K562 (cell line): ENCODE measurements at regions not wholly inside any gene's neighbourhood (a gene's known extent, or its start where the extent isn't known, plus 50 kb on each side); places are given as distances from the start of the nearest gene placed in this dataset.
A peak's percentile ranks its signal among the peaks of the same experiment; 100 is the strongest.

Experiments
- BCL6 ChIP-seq: fragments of 250-450 bp; sonication (Bioruptor Pico); IDR thresholded peaks from 2 replicates; pipeline ENCODE4 v1.4.0; 2020
- ETV6 ChIP-seq, 3 experiments: fragments of 150-350 bp in 1 of 3; sonication (generic) in 1 of 3; formaldehyde crosslinking in 1 of 3; IDR thresholded peaks; 2 replicates each; pipeline versions ENCODE4 v1.6.1 to v1.8.0; 2014 to 2022; ENCODE audit warnings: borderline replicate concordance in 2 of 3, low read depth in 2 of 3, antibody characterized with exemption in 1 of 3, low read length in 1 of 3, mild to moderate bottlenecking in 1 of 3, missing genetic modification reagents in 1 of 3
- GTF2E2 ChIP-seq: fragments of 200-800 bp; sonication (Bioruptor generic); IDR thresholded peaks from 2 replicates; pipeline ENCODE4 v1.6.1; 2016; ENCODE audit warnings: missing genetic modification characterization, missing compliant biosample characterization
- MAFF ChIP-seq: IDR thresholded peaks from 2 replicates; pipeline ENCODE4 v1.6.1; 2012; ENCODE audit warnings: low read length, improper control_type of control experiment
- NCOR1 ChIP-seq: fragments of 450-650 bp; IDR thresholded peaks from 2 replicates; pipeline ENCODE4 v1.6.1; 2016; ENCODE audit warnings: mild to moderate bottlenecking, moderate library complexity
- NFIX ChIP-seq: fragments of 250-450 bp; sonication (Bioruptor Pico); IDR thresholded peaks from 2 replicates; pipeline ENCODE4 v1.4.0; 2020; ENCODE audit warnings: low read depth, mild to moderate bottlenecking, moderate library complexity
- OTX1 ChIP-seq: fragments of 450-650 bp; formaldehyde crosslinking; IDR thresholded peaks from 2 replicates; pipeline ENCODE4 v1.4.0; 2022; ENCODE audit warnings: mild to moderate bottlenecking
- SREBF2 ChIP-seq: sonication (generic); formaldehyde crosslinking; IDR thresholded peaks from 2 replicates; pipeline ENCODE4 v1.4.0; 2020; ENCODE audit warnings: mild to moderate bottlenecking, missing genetic modification reagents
- XRCC5 ChIP-seq: fragments of 200-400 bp; formaldehyde crosslinking; IDR thresholded peaks from 2 replicates; pipeline ENCODE4 v1.6.1; 2017; ENCODE audit warnings: low read depth, mild to moderate bottlenecking, low read length
- ZC3H11A ChIP-seq: IDR thresholded peaks from 2 replicates; pipeline ENCODE4 v1.6.1; 2012; ENCODE audit warnings: low read depth, low read length, improper control_type of control experiment
- ZFP36 ChIP-seq: fragments of 150-350 bp; IDR thresholded peaks from 2 replicates; pipeline ENCODE4 v1.6.1; 2018; ENCODE audit warnings: low read length, low read depth; ENCODE audit not compliant: partially characterized antibody
- ZNF584 ChIP-seq: fragments of 200-800 bp; sonication (Bioruptor generic); IDR thresholded peaks from 2 replicates; pipeline ENCODE4 v1.6.1; 2016; ENCODE audit warnings: low read depth, mild to moderate bottlenecking, missing genetic modification characterization, missing compliant biosample characterization
- ZNF79 ChIP-seq: fragments of 250-450 bp; sonication (Bioruptor Pico); IDR thresholded peaks from 2 replicates; pipeline ENCODE4 v1.4.0; 2020; ENCODE audit warnings: low read depth, mild to moderate bottlenecking, moderate library complexity
- TF ChIP-seq, protein P1 (sequence below): fragments of 450-650 bp; IDR thresholded peaks from 2 replicates; pipeline ENCODE4 v1.6.1; 2017; ENCODE audit warnings: antibody characterized with exemption
- TF ChIP-seq, protein P2 (sequence below): IDR thresholded peaks from 2 replicates; pipeline ENCODE4 v1.6.1; 2016; ENCODE audit warnings: missing genetic modification characterization, missing compliant biosample characterization
- TF ChIP-seq, protein P3 (sequence below): fragments of 250-450 bp; sonication (Bioruptor Pico); IDR thresholded peaks from 2 replicates; pipeline ENCODE4 v1.8.0; 2022; ENCODE audit warnings: moderate library complexity, mild to moderate bottlenecking, inconsistent platforms
- TF ChIP-seq, protein P4 (sequence below): fragments of 250-450 bp; sonication (Bioruptor Pico); IDR thresholded peaks from 2 replicates; pipeline ENCODE4 v1.8.0; 2021; ENCODE audit warnings: moderate library complexity, mild to moderate bottlenecking, inconsistent platforms
- TF ChIP-seq, protein P5 (sequence below): fragments of 250-450 bp; sonication (Bioruptor Pico); IDR thresholded peaks from 2 replicates; pipeline ENCODE4 v1.4.0; 2020; ENCODE audit warnings: mild to moderate bottlenecking, moderate library complexity
- TF ChIP-seq, protein P6 (sequence below): sonication (generic); formaldehyde crosslinking; IDR thresholded peaks from 2 replicates; pipeline ENCODE4 v1.8.0; 2022; ENCODE audit warnings: mild to moderate bottlenecking, missing genetic modification reagents

DNA sequence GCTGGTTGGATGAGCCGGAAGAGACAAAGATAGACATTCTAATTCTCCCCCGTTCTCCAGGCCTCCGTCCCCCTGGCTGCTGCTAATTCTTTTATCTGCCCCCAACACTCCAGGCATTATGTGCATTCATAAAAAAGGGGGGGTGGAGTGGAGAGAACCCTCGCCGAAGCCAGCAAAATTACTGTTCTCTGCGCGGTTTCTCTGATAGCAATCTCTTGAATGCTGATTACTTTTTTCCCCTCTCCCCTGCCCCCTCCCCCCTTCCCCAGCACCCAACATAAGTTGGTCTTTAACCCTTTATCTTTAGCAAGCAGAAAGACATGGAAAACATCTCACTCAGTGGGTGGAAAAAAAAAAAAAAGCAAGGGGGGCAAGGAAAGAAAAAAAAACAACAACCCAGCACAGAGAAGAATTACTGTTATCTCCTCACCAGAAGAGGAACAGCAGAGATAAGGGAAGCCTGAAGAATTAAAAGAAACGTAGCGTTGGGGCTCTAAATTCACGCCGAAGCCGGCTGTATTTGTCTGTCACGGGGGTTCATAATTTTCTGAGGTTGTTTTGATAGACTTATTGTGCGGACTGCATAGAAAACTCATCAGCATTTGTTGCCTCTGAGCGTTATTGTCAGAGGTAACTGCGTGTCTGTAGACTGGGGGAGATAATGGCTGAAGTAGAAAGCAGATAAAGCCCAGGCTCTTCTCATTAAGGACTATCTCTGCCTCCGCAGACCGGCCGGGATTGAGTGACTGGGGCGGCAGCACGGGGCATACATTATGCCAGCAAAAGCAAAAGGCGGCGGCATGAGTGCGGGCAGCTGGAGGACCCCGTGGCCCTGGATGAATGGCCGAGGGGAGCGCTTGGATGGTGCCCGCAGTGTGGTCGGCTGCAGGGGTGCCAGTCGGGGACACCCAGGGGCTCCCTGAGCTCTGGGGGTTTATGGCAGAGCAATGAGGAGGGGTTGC lies 126.9 kb downstream of the MRM1 start (continued):
- TF ChIP-seq, protein P1, sequence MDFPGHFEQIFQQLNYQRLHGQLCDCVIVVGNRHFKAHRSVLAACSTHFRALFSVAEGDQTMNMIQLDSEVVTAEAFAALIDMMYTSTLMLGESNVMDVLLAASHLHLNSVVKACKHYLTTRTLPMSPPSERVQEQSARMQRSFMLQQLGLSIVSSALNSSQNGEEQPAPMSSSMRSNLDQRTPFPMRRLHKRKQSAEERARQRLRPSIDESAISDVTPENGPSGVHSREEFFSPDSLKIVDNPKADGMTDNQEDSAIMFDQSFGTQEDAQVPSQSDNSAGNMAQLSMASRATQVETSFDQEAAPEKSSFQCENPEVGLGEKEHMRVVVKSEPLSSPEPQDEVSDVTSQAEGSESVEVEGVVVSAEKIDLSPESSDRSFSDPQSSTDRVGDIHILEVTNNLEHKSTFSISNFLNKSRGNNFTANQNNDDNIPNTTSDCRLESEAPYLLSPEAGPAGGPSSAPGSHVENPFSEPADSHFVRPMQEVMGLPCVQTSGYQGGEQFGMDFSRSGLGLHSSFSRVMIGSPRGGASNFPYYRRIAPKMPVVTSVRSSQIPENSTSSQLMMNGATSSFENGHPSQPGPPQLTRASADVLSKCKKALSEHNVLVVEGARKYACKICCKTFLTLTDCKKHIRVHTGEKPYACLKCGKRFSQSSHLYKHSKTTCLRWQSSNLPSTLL, result peak; percentile 98
- TF ChIP-seq ZNF79 (CRISPR knock-in tag) (no peak), ZNF584 (no peak; the same call in 1 of the 2 replicates), NCOR1 (peak; percentile 90), XRCC5 (no peak), SREBF2 (CRISPR knock-in tag) (no peak), ZC3H11A (no peak), ETV6 (IDR thresholded peaks at IDR 0.05; ENCODE audit: borderline replicate concordance in 1 of 2, low read depth in 2 of 2, low read length in 1 of 2) (no peak), ETV6 (CRISPR knock-in tag; IDR thresholded peaks at IDR 0.05; ENCODE audit: borderline replicate concordance) (no peak), OTX1 (CRISPR knock-in tag) (no peak), BCL6 (no peak), ZFP36 (peak; percentile 40), GTF2E2 (tag) (peak; percentile 82; the same call in 1 of the 2 replicates), NFIX (CRISPR knock-in tag) (no peak), MAFF (peak; percentile 11; the same call in 1 of the 2 replicates)
- TF ChIP-seq, protein P2, sequence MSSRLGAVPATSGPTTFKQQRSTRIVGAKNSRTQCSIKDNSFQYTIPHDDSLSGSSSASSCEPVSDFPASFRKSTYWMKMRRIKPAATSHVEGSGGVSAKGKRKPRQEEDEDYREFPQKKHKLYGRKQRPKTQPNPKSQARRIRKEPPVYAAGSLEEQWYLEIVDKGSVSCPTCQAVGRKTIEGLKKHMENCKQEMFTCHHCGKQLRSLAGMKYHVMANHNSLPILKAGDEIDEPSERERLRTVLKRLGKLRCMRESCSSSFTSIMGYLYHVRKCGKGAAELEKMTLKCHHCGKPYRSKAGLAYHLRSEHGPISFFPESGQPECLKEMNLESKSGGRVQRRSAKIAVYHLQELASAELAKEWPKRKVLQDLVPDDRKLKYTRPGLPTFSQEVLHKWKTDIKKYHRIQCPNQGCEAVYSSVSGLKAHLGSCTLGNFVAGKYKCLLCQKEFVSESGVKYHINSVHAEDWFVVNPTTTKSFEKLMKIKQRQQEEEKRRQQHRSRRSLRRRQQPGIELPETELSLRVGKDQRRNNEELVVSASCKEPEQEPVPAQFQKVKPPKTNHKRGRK (tag), result no peak
- TF ChIP-seq, protein P3, sequence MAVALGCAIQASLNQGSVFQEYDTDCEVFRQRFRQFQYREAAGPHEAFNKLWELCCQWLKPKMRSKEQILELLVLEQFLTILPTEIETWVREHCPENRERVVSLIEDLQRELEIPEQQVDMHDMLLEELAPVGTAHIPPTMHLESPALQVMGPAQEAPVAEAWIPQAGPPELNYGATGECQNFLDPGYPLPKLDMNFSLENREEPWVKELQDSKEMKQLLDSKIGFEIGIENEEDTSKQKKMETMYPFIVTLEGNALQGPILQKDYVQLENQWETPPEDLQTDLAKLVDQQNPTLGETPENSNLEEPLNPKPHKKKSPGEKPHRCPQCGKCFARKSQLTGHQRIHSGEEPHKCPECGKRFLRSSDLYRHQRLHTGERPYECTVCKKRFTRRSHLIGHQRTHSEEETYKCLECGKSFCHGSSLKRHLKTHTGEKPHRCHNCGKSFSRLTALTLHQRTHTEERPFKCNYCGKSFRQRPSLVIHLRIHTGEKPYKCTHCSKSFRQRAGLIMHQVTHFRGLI (CRISPR knock-in tag), result no peak
- TF ChIP-seq, protein P4, sequence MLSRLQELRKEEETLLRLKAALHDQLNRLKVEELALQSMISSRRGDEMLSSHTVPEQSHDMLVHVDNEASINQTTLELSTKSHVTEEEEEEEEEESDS, result no peak
- TF ChIP-seq, protein P5, sequence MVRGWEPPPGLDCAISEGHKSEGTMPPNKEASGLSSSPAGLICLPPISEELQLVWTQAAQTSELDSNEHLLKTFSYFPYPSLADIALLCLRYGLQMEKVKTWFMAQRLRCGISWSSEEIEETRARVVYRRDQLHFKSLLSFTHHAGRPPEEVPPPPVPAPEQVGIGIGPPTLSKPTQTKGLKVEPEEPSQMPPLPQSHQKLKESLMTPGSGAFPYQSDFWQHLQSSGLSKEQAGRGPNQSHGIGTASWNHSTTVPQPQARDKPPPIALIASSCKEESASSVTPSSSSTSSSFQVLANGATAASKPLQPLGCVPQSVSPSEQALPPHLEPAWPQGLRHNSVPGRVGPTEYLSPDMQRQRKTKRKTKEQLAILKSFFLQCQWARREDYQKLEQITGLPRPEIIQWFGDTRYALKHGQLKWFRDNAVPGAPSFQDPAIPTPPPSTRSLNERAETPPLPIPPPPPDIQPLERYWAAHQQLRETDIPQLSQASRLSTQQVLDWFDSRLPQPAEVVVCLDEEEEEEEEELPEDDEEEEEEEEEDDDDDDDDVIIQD (CRISPR knock-in tag), result no peak
- TF ChIP-seq, protein P6, sequence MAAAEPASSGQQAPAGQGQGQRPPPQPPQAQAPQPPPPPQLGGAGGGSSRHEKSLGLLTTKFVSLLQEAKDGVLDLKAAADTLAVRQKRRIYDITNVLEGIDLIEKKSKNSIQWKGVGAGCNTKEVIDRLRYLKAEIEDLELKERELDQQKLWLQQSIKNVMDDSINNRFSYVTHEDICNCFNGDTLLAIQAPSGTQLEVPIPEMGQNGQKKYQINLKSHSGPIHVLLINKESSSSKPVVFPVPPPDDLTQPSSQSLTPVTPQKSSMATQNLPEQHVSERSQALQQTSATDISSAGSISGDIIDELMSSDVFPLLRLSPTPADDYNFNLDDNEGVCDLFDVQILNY (CRISPR knock-in tag), result no peak
